ENCODE measurements at regions not wholly inside any gene's neighbourhood (a gene's known extent, or its start where the extent isn't known, plus 50 kb on each side); places are given as distances from the start of the nearest gene placed in this dataset.

DNA sequence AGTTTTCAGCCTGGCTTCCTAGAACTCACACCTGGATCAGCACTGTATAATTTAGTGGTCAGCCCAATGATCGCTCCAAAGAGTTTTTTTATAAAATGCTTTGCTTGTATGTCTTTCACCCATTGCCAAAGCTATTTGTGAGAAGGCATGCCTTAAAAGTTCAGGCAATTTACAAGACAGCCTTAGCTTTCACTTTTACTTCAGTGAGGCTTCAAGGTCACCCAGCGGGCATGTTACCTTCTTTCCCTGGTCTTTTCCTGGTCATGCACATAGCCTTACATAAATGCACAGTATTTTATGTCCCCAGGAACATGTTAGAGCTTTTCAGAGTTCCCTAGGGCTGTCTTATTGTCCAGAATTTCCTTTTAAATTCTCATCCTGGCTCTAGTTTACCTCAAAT lies 179.9 kb upstream of the TMEM72 start:
- no peak overlapping the region for H3K4me3 ChIP-seq (replicated peaks in 1 of 2; ENCODE audit: low read depth in 2 of 2, low read length in 2 of 2)
- no peak for TF ChIP-seq CTCF (IDR thresholded peaks at IDR 0.05; ENCODE audit: low read depth, low read length)
- DNase-seq (ENCODE audit: low read depth in 2 of 2): no peak

DNA sequence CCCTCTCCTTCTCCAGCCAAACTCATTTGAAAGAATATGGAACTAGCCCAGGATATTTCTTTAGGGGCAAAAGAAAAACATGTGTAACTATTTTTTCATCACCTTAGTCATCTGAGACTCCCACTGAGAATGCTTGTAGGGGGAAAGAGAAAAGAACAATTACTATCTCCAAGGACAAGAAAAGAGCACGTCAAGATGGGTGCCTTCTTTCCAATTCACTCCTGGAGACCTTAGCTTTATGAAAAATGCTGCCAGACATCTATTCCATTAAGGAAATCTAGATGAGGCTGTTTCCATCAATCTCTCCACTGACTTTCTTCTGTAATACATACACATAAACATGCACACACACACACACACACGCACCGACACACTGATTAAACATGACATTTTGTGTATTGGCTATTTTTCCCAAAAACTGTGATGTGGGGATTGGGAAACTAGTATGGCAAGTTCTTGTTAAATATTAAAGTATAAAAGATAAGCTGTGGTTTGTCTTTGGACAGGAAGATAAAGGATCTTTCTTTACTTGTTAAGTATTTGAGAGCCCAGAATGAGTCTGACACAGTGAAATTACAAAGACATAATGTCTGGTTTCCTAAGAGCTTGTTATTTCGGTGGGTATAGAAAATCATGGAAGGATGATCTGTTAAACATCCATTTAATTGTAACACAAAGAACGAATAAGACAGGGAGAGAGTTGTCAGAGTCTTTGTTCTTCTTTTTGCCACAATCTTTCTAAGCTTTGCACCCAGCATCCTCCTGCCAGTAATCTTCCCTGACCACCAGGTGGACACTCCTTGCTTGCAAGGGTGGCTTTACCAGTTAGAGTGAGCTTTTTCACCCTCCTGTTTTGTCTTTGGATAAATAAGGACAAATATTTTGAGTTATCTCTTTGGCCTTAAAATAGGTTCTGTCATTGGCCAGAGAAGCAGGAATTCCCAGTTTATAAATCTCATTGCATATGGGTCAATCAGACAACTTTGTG lies 177.3 kb upstream of the TMEM72 start:
- peak; percentile 39 for TF ChIP-seq CTCF (IDR thresholded peaks at IDR 0.05; ENCODE audit: low read depth, low read length)
- DNase-seq (ENCODE audit: low read depth in 2 of 2): peak in 1 of 2 donors; percentile 30
- no peak overlapping the region for H3K4me3 ChIP-seq (replicated peaks in 1 of 2; ENCODE audit: low read depth in 2 of 2, low read length in 2 of 2)

GRCh38 chr10:44742248-44742647 lies 168.9 kb upstream of the TMEM72 start:
- TF ChIP-seq CTCF (IDR thresholded peaks at IDR 0.05; ENCODE audit: low read depth, low read length): no peak
- H3K4me3 ChIP-seq (replicated peaks in 1 of 2; ENCODE audit: low read depth in 2 of 2, low read length in 2 of 2): no peak overlapping the region
- no peak for DNase-seq (ENCODE audit: low read depth in 2 of 2)

DNA sequence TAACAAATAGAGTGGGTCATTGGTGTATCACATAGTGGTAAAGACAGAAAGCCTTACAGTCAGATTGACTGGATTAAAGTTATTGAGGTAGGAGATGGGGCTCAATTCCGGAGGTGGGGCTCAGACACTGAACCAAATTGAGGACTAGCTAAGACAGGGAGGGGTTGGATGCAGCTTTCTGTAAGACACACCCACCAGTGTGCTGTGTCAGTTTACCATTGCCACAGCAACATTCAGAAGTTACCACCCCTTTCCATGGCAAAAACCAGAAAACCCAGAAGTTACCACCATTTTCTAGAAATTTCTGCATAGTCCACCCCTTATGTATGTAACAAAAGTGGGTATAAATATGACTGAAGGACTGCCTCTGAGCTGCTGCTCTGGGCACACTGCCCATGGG lies 167.6 kb upstream of the TMEM72 start:
- TF ChIP-seq CTCF (IDR thresholded peaks at IDR 0.05; ENCODE audit: low read depth, low read length): no peak

GRCh38 chr10:44745920-44746319 lies 165.2 kb upstream of the TMEM72 start:
- no peak overlapping the region for H3K4me3 ChIP-seq (replicated peaks in 1 of 2; ENCODE audit: low read depth in 2 of 2, low read length in 2 of 2)
- TF ChIP-seq CTCF (IDR thresholded peaks at IDR 0.05; ENCODE audit: low read depth, low read length): no peak
- no peak for DNase-seq (ENCODE audit: low read depth in 2 of 2)

More for the DNA sequence above, 167.6 kb upstream of the TMEM72 start:
- no peak for DNase-seq (ENCODE audit: low read depth in 2 of 2)
- H3K4me3 ChIP-seq (replicated peaks in 1 of 2; ENCODE audit: low read depth in 2 of 2, low read length in 2 of 2): no peak overlapping the region

- no peak for DNase-seq (ENCODE audit: low read depth in 2 of 2)
- no peak overlapping the region for H3K4me3 ChIP-seq (replicated peaks in 1 of 2; ENCODE audit: low read depth in 2 of 2, low read length in 2 of 2)
- TF ChIP-seq CTCF (IDR thresholded peaks at IDR 0.05; ENCODE audit: low read depth, low read length): no peak
Observed at GRCh38 chr10:44747593-44748172, 163.5 kb upstream of the TMEM72 start.
